Testis (tissue), 2 donors: ENCODE measurements at regions not wholly inside any gene's neighbourhood (a gene's known extent, or its start where the extent isn't known, plus 50 kb on each side); places are given as distances from the start of the nearest gene placed in this dataset.

Source experiments
- DNase-seq: peaks from one replicate; pipeline ENCODE4 v3.0.0-alpha.2; 2019
- H3K27ac ChIP-seq, 2 donors: fragments of 200-600 bp; sonication (generic); one replicate each; pipeline ENCODE4 v1.5.1; 2019
- H3K27me3 ChIP-seq: fragments of 200-600 bp; sonication (generic); one replicate; pipeline ENCODE4 v1.5.1; 2019
- H3K36me3 ChIP-seq: fragments of 200-600 bp; sonication (generic); one replicate; pipeline ENCODE4 v1.5.1; 2017; ENCODE audit warnings: low read depth; ENCODE audit errors: missing control alignments
- H3K4me1 ChIP-seq: fragments of 200-600 bp; sonication (generic); one replicate; pipeline ENCODE4 v1.5.1; 2019
- H3K4me3 ChIP-seq, 2 donors: fragments of 200-600 bp; sonication (generic); one replicate each; pipeline ENCODE4 v1.5.1; 2017 to 2019
- H3K9me3 ChIP-seq: fragments of 200-600 bp; sonication (generic); one replicate; pipeline ENCODE4 v1.5.1; 2017
- CTCF ChIP-seq, 3 experiments: fragments of 450-650 bp in 2 of 3; fragments of 200-600 bp in 1 of 3; sonication (generic) in 1 of 3; IDR thresholded peaks; one replicate each; pipeline ENCODE4 v1.5.1; 2016 to 2019; ENCODE audit warnings: antibody characterized with exemption in 3 of 3, mild to moderate bottlenecking in 2 of 3, moderate library complexity in 1 of 3
- POLR2A ChIP-seq: fragments of 450-650 bp; IDR thresholded peaks from one replicate; pipeline ENCODE4 v1.6.1; 2017; ENCODE audit warnings: antibody characterized with exemption, mild to moderate bottlenecking, moderate library complexity
- WGBS, 2 donors: methylation state at CpG; one replicate each; pipeline ENCODE4 v1.1.5; 2018; 5-methylcytosine and 5-hydroxymethylcytosine counted together
- intact Hi-C: fragments of 100-400 bp; cut with DNase I; formaldehyde crosslinking; loops from one replicate; pipeline ENCODE4 v1.15.1; 2023; ENCODE audit warnings: low total_unique reads

GRCh38 chr20:54361475-54361874 is 113.9 kb upstream of the DOK5 start:
- H3K4me1 ChIP-seq, result no peaks in the 10 kb centered on the region
- H3K36me3 ChIP-seq, result no peaks in the 10 kb centered on the region
- H3K27ac ChIP-seq, result no peak overlapping the region
- no peaks in the 10 kb centered on the region for H3K9me3 ChIP-seq
- WGBS, 2 donors, result 71 to 89% methylated on average over 2 of the region's 2 CpGs
- H3K4me3 ChIP-seq, result no peak overlapping the region
- intact Hi-C loops, result no loop called here
- H3K27me3 ChIP-seq, result no peaks in the 10 kb centered on the region
- no peak for DNase-seq
- TF ChIP-seq CTCF (IDR thresholded peaks at IDR 0.05) (no peak), POLR2A (no peak)

- H3K27me3 ChIP-seq, result no peaks in the 10 kb centered on the region
- no peaks in the 10 kb centered on the region for H3K9me3 ChIP-seq
- no peak for TF ChIP-seq POLR2A
- TF ChIP-seq CTCF (IDR thresholded peaks at IDR 0.05), result no peak
- no peak overlapping the region for H3K27ac ChIP-seq
- peak; percentile 28 for DNase-seq
- no peaks in the 10 kb centered on the region for H3K4me1 ChIP-seq
- H3K36me3 ChIP-seq, result no peaks in the 10 kb centered on the region
- intact Hi-C loops, result no loop called here
- H3K4me3 ChIP-seq, result no peak overlapping the region
Observed at GRCh38 chr20:54362283-54362682, 113.1 kb upstream of the DOK5 start.

- intact Hi-C loops, result no loop called here
- no peak for TF ChIP-seq CTCF (IDR thresholded peaks at IDR 0.05)
- TF ChIP-seq POLR2A, result no peak
- no peaks in the 10 kb centered on the region for H3K27me3 ChIP-seq
- H3K36me3 ChIP-seq, result no peaks in the 10 kb centered on the region
- no peak overlapping the region for H3K4me3 ChIP-seq
- no peak for DNase-seq
- no peaks in the 10 kb centered on the region for H3K9me3 ChIP-seq
- no peak overlapping the region for H3K27ac ChIP-seq
- H3K4me1 ChIP-seq, result no peaks in the 10 kb centered on the region
Observed at GRCh38 chr20:54364365-54364764, 111.0 kb upstream of the DOK5 start.

GRCh38 chr20:54364919-54365318 is 110.5 kb upstream of the DOK5 start:
- Histone ChIP-seq H3K27ac (no peak overlapping the region), H3K4me1 (no peaks in the 10 kb centered on the region), H3K36me3 (no peaks in the 10 kb centered on the region), H3K9me3 (no peaks in the 10 kb centered on the region), H3K27me3 (no peaks in the 10 kb centered on the region), H3K4me3 (no peak overlapping the region)
- intact Hi-C loops, result no loop called here
- TF ChIP-seq POLR2A (no peak), CTCF (IDR thresholded peaks at IDR 0.05) (no peak)
- no peak for DNase-seq
- WGBS, 2 donors, result 88 to 93% methylated on average over 6 of the region's 6 CpGs

GRCh38 chr20:54366669-54367344 is 108.6 kb upstream of the DOK5 start:
- H3K9me3 ChIP-seq, result no peaks in the 10 kb centered on the region
- H3K27ac ChIP-seq, result no peak overlapping the region
- H3K4me3 ChIP-seq, result no peak overlapping the region
- WGBS, 2 donors, result 90 to 93% methylated on average over 5 of the region's 5 CpGs
- DNase-seq, result no peak
- no peak for TF ChIP-seq POLR2A
- TF ChIP-seq CTCF (IDR thresholded peaks at IDR 0.05), result no peak
- no peaks in the 10 kb centered on the region for H3K4me1 ChIP-seq
- intact Hi-C loops, result no loop called here
- no peaks in the 10 kb centered on the region for H3K27me3 ChIP-seq
- no peaks in the 10 kb centered on the region for H3K36me3 ChIP-seq
